Liver (tissue), 8 donors: ENCODE measurements at regions not wholly inside any gene's neighbourhood (a gene's known extent, or its start where the extent isn't known, plus 50 kb on each side); places are given as distances from the start of the nearest gene placed in this dataset.

Experiments used
- DNase-seq: peaks from one replicate; pipeline ENCODE4 v3.0.0-alpha.2; 2017; ENCODE audit warnings: low spot score
- H3K27ac ChIP-seq, 2 donors: one replicate each; pipeline ENCODE4 v1.7.0; 2013; ENCODE audit warnings: inconsistent platforms in 2 of 2, low read length in 2 of 2, control low read depth in 1 of 2, low read depth in 1 of 2, mild to moderate bottlenecking in 1 of 2
- H3K27me3 ChIP-seq, 4 donors: one replicate each; pipeline versions ENCODE4 v1.6.1 to v1.7.0; 2013; ENCODE audit warnings: low read length in 3 of 4, inconsistent platforms in 1 of 4, mild to moderate bottlenecking in 1 of 4, moderate library complexity in 1 of 4; ENCODE audit not compliant: control insufficient read depth in 4 of 4, insufficient read depth in 4 of 4
- H3K36me3 ChIP-seq, 4 donors: one replicate each; pipeline versions ENCODE4 v1.6.1 to v1.7.0; 2013; ENCODE audit warnings: low read length in 3 of 4, mild to moderate bottlenecking in 3 of 4, low read depth in 1 of 4, moderate library complexity in 1 of 4; ENCODE audit not compliant: control insufficient read depth in 4 of 4, insufficient read depth in 3 of 4
- H3K4me1 ChIP-seq, 4 donors: one replicate each; pipeline versions ENCODE4 v1.6.1 to v1.7.0; 2013; ENCODE audit warnings: low read length in 3 of 4, mild to moderate bottlenecking in 3 of 4, moderate library complexity in 1 of 4; ENCODE audit not compliant: control insufficient read depth in 4 of 4, insufficient read depth in 4 of 4
- H3K4me3 ChIP-seq, 3 donors: one replicate each; pipeline versions ENCODE4 v1.6.1 to v1.7.0; 2013; ENCODE audit warnings: low read length in 3 of 3, control low read depth in 1 of 3, low read depth in 1 of 3, mild to moderate bottlenecking in 1 of 3
- H3K9ac ChIP-seq, 2 donors: one replicate each; pipeline ENCODE4 v1.7.0; 2013; ENCODE audit warnings: low read length in 2 of 2, mild to moderate bottlenecking in 2 of 2, moderate library complexity in 2 of 2, control low read depth in 1 of 2, low read depth in 1 of 2
- H3K9me3 ChIP-seq, 4 donors: one replicate each; pipeline versions ENCODE4 v1.6.1 to v1.7.0; 2013; ENCODE audit warnings: low read length in 3 of 4; ENCODE audit not compliant: control insufficient read depth in 4 of 4
- ATF3 ChIP-seq: IDR thresholded peaks from 2 replicates; pipeline ENCODE4 v1.6.1; 2016; ENCODE audit warnings: antibody characterized with exemption
- CTCF ChIP-seq: fragments of 150-350 bp; IDR thresholded peaks from 2 replicates; pipeline ENCODE4 v1.5.1; 2017; ENCODE audit warnings: improper control_type of control experiment, low read depth, low read length; ENCODE audit not compliant: missing input control
- EGR1 ChIP-seq, 2 donors: IDR thresholded peaks; 2 replicates each; pipeline ENCODE4 v1.6.1; 2016 to 2018; ENCODE audit warnings: antibody characterized with exemption in 2 of 2, low read depth in 2 of 2
- FOXA1 ChIP-seq: IDR thresholded peaks from 2 replicates; pipeline ENCODE4 v1.6.1; 2016; ENCODE audit warnings: antibody characterized with exemption
- FOXA2 ChIP-seq: IDR thresholded peaks from 2 replicates; pipeline ENCODE4 v1.6.1; 2016; ENCODE audit warnings: antibody characterized with exemption
- GABPA ChIP-seq, 2 donors: IDR thresholded peaks in 1 of 2; conservative IDR thresholded peaks in 1 of 2; 2 replicates each; pipeline ENCODE4 v1.6.1; 2016; ENCODE audit warnings: antibody characterized with exemption in 2 of 2, mild to moderate bottlenecking in 1 of 2, moderate library complexity in 1 of 2
- HNF4A ChIP-seq, 2 donors: conservative IDR thresholded peaks; 2 replicates each; pipeline ENCODE4 v1.6.1; 2016; ENCODE audit warnings: antibody characterized with exemption in 2 of 2, mild to moderate bottlenecking in 2 of 2
- HNF4G ChIP-seq: IDR thresholded peaks from 2 replicates; pipeline ENCODE4 v1.6.1; 2016; ENCODE audit warnings: antibody characterized with exemption
- JUND ChIP-seq, 2 donors: IDR thresholded peaks; 2 replicates each; pipeline ENCODE4 v1.6.1; 2016; ENCODE audit warnings: antibody characterized with exemption in 2 of 2
- MAX ChIP-seq: IDR thresholded peaks from 2 replicates; pipeline ENCODE4 v1.6.1; 2016; ENCODE audit warnings: antibody characterized with exemption
- NR2F2 ChIP-seq: IDR thresholded peaks from 2 replicates; pipeline ENCODE4 v1.6.1; 2016; ENCODE audit warnings: antibody characterized with exemption
- RAD21 ChIP-seq, 2 donors: IDR thresholded peaks; 2 replicates each; pipeline ENCODE4 v1.6.1; 2016; ENCODE audit warnings: antibody characterized with exemption in 2 of 2, mild to moderate bottlenecking in 2 of 2
- REST ChIP-seq: IDR thresholded peaks from 2 replicates; pipeline ENCODE4 v1.6.1; 2016; ENCODE audit warnings: antibody characterized with exemption, mild to moderate bottlenecking
- RXRA ChIP-seq, 2 donors: IDR thresholded peaks; 2 replicates each; pipeline ENCODE4 v1.6.1; 2017 to 2018; ENCODE audit warnings: antibody characterized with exemption in 2 of 2, mild to moderate bottlenecking in 1 of 2
- TAF1 ChIP-seq: conservative IDR thresholded peaks from 2 replicates; pipeline ENCODE4 v1.6.1; 2016; ENCODE audit warnings: antibody characterized with exemption, mild to moderate bottlenecking
- YY1 ChIP-seq: IDR thresholded peaks from 2 replicates; pipeline ENCODE4 v1.6.1; 2016; ENCODE audit warnings: antibody characterized with exemption, mild to moderate bottlenecking
- ZBTB33 ChIP-seq: IDR thresholded peaks from 2 replicates; pipeline ENCODE4 v1.6.1; 2016; ENCODE audit warnings: antibody characterized with exemption
- WGBS: extraction: QIAGEN DNeasy Blood & Tissue Kit; methylation state at CpG from one replicate; pipeline ENCODE4 v1.1.7; 2013; 5-methylcytosine and 5-hydroxymethylcytosine counted together
- donor health status: healthy.
- donor health status: healthy.
- donor health status: healthy.
- donor health status: healthy.
- donor health status: healthy.

GRCh38 chr4:53854991-53855568 is 209.3 kb downstream of the CHIC2 start:
- no peak overlapping the region for H3K27ac ChIP-seq

More at GRCh38 chr4:53854991-53855568, 209.3 kb downstream of the CHIC2 start:
- no peak overlapping the region for H3K9ac ChIP-seq
- 86% methylated on average over 3 of the region's 3 CpGs for WGBS
- H3K4me1 ChIP-seq = no peaks in the 10 kb centered on the region
- H3K4me3 ChIP-seq = no peak overlapping the region
- no peak for DNase-seq
- no peaks in the 10 kb centered on the region for H3K36me3 ChIP-seq
- no peaks in the 10 kb centered on the region for H3K9me3 ChIP-seq
- H3K27me3 ChIP-seq = no peaks in the 10 kb centered on the region
- TF ChIP-seq CTCF (no peak), MAX (no peak), HNF4G (no peak), YY1 (no peak), EGR1 (IDR thresholded peaks at IDR 0.05; ENCODE audit: low read depth in 2 of 2) (no peak), ZBTB33 (no peak), NR2F2 (no peak), FOXA1 (no peak), JUND (IDR thresholded peaks at IDR 0.05) (no peak), REST (no peak), GABPA (IDR thresholded peaks at IDR 0.05 in 1 of 2, conservative IDR thresholded peaks at IDR 0.05 in 1 of 2) (no peak), FOXA2 (no peak), ATF3 (no peak), HNF4A (conservative IDR thresholded peaks at IDR 0.05) (no peak), RXRA (IDR thresholded peaks at IDR 0.05) (no peak), RAD21 (IDR thresholded peaks at IDR 0.05) (no peak), TAF1 (no peak)
